Prostate gland (tissue), 2 donors: ENCODE measurements at regions not wholly inside any gene's neighbourhood (a gene's known extent, or its start where the extent isn't known, plus 50 kb on each side); places are given as distances from the start of the nearest gene placed in this dataset.

ENCODE experiments used
- DNase-seq: peaks from one replicate; pipeline ENCODE4 v3.0.0-alpha.2; 2019; ENCODE audit warnings: low spot score
- H3K27ac ChIP-seq, 2 donors: fragments of 200-600 bp; sonication (generic); 2 replicates each; pipeline ENCODE4 v1.5.1; 2017 to 2019
- H3K27me3 ChIP-seq: fragments of 200-600 bp; sonication (generic); replicated peaks from 2 replicates; pipeline ENCODE4 v1.5.1; 2019; ENCODE audit not compliant: insufficient read depth
- H3K36me3 ChIP-seq, 2 donors: fragments of 200-600 bp; sonication (generic); 1 replicate in 1 of 2; 2 replicates in 1 of 2; pipeline versions ENCODE4 v1.5.1 to v1.8.1; 2017 to 2019
- H3K4me1 ChIP-seq: fragments of 200-600 bp; sonication (generic); replicated peaks from 2 replicates; pipeline ENCODE4 v1.5.1; 2019
- H3K4me3 ChIP-seq, 2 donors: fragments of 200-600 bp; sonication (generic); 2 replicates each; pipeline ENCODE4 v1.5.1; 2017 to 2019
- H3K9me3 ChIP-seq: fragments of 200-600 bp; sonication (generic); 2 replicates; pipeline ENCODE4 v1.5.1; 2017
- CTCF ChIP-seq, 4 experiments: fragments of 200-600 bp in 2 of 4; fragments of 450-650 bp in 2 of 4; sonication (generic) in 2 of 4; IDR thresholded peaks; 1 replicate in 3 of 4; 2 replicates in 1 of 4; pipeline ENCODE4 v1.5.1; 2016 to 2019; ENCODE audit warnings: antibody characterized with exemption in 4 of 4, mild to moderate bottlenecking in 2 of 4, moderate library complexity in 2 of 4
- POLR2A ChIP-seq: fragments of 450-650 bp; IDR thresholded peaks from one replicate; pipeline ENCODE4 v1.6.1; 2016; ENCODE audit warnings: antibody characterized with exemption, mild to moderate bottlenecking
- POLR2AphosphoS5 ChIP-seq: sonication (generic); formaldehyde crosslinking; IDR thresholded peaks from one replicate; pipeline ENCODE4 v1.6.1; 2017; ENCODE audit warnings: antibody characterized with exemption
- WGBS: methylation state at CpG from one replicate; pipeline ENCODE4 v1.1.5; 2018; 5-methylcytosine and 5-hydroxymethylcytosine counted together
- intact Hi-C: fragments of 100-400 bp; cut with DNase I; formaldehyde crosslinking; loops from one replicate; pipeline ENCODE4 v1.14.2; 2022

DNA sequence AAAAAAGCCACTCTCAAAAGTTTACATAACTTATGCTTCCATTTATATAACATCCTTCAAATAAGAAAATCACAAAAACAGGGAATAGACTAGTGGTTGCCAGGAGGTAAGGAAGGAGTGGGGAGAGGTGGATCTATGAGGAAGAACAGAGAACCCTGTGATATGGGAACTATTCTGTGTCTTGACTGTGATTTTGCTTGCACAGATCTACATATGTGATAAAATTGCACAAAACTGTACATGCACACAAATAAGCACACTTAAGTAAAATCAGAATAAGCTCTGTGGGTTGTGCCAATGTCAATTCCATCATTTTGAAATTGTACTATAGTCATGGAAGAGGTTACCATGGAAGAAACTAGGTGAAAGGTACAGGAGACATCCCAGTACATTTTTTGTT is 121.6 kb upstream of the SGCG start:
- Histone ChIP-seq H3K9me3 (no peaks in the 10 kb centered on the region), H3K27me3 (no peaks in the 10 kb centered on the region), H3K4me1 (no peaks in the 10 kb centered on the region), H3K4me3 (no peak overlapping the region), H3K36me3 (no peaks in the 10 kb centered on the region), H3K27ac (no peak overlapping the region)
- no peak for DNase-seq
- intact Hi-C loops = no loop called here
- no peak for TF ChIP-seq POLR2AphosphoS5
- TF ChIP-seq CTCF (IDR thresholded peaks at IDR 0.05) = no peak
- TF ChIP-seq POLR2A = no peak

- no peaks in the 10 kb centered on the region for H3K27me3 ChIP-seq
- intact Hi-C loops = no loop called here
- no peak for TF ChIP-seq CTCF (IDR thresholded peaks at IDR 0.05)
- TF ChIP-seq POLR2A = no peak
- H3K27ac ChIP-seq = no peak overlapping the region
- H3K4me1 ChIP-seq = no peaks in the 10 kb centered on the region
- H3K36me3 ChIP-seq = no peaks in the 10 kb centered on the region
- WGBS = 100% methylated on average over 1 of the region's 1 CpG
- DNase-seq = no peak
- H3K4me3 ChIP-seq = no peak overlapping the region
- no peaks in the 10 kb centered on the region for H3K9me3 ChIP-seq
These were observed 119.8 kb upstream of the SGCG start for GRCh38 chr13:23060959-23061358.

DNA sequence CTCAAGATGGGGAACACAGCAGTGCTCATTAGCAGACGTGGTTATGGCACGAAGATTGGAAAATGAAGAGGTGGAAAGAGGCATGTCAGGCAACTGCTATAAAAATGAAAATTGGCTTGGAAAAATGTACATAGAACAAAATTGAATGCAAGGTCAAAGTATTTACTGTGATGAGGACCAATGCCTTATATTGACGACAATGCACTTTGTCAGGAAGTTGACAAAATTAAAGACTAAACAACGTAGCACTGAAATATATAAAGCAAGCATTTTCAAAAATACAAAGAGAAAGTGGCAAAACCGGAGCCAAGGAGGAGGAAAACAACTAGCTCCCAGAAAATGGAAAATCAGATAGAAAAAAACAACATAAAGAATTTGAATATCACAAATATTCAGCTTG is 113.7 kb upstream of the SGCG start:
- no peaks in the 10 kb centered on the region for H3K9me3 ChIP-seq
- TF ChIP-seq CTCF (IDR thresholded peaks at IDR 0.05) = no peak
- no peak for TF ChIP-seq POLR2AphosphoS5
- TF ChIP-seq POLR2A = no peak
- intact Hi-C loops = no loop called here
- H3K4me3 ChIP-seq = no peak overlapping the region
- no peak for DNase-seq
- no peak overlapping the region for H3K27ac ChIP-seq
- H3K27me3 ChIP-seq = no peaks in the 10 kb centered on the region
- no peaks in the 10 kb centered on the region for H3K36me3 ChIP-seq
- WGBS = 76% methylated on average over 5 of the region's 5 CpGs
- no peaks in the 10 kb centered on the region for H3K4me1 ChIP-seq

DNA sequence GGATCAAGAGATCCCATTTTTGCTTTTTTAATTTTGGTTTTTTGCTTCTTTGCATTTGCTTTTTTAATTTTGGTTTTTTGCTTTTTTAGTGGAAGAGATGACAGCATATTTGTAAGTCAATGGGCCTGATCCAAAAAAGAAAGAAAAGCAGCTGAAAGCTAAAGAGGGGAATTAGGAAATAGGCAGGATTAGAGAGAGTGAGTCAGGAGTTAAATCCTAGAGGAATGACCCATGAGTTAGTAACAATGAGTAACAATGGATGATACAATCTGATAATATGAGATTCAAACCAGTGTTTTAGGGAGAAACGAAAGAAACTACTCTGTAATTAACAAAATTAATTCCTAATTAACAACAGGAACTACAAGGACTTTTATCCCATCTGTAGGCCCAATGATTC is 111.2 kb upstream of the SGCG start:
- H3K27ac ChIP-seq = no peak overlapping the region
- H3K4me3 ChIP-seq = no peak overlapping the region

More for the DNA sequence above, 111.2 kb upstream of the SGCG start:
- intact Hi-C loops = no loop called here
- H3K4me1 ChIP-seq = no peaks in the 10 kb centered on the region
- no peak for DNase-seq
- no peak for TF ChIP-seq CTCF (IDR thresholded peaks at IDR 0.05)
- TF ChIP-seq POLR2AphosphoS5 = no peak
- no peaks in the 10 kb centered on the region for H3K9me3 ChIP-seq
- H3K36me3 ChIP-seq = no peaks in the 10 kb centered on the region
- 74% methylated on average over 1 of the region's 1 CpG for WGBS
- H3K27me3 ChIP-seq = no peaks in the 10 kb centered on the region
